ENCODE measurements at regions not wholly inside any gene's neighbourhood (a gene's known extent, or its start where the extent isn't known, plus 50 kb on each side); places are given as distances from the start of the nearest gene placed in this dataset.

- Histone ChIP-seq H3K27ac (ENCODE audit: low read depth, low read length) (no peak overlapping the region), H3K36me3 (ENCODE audit: insufficient read depth, low read length) (no peaks in the 10 kb centered on the region), H3K27me3 (ENCODE audit: insufficient read depth, low read length) (no peaks in the 10 kb centered on the region), H3K4me3 (ENCODE audit: insufficient read depth, low read depth, low read length) (no peak overlapping the region), H3K79me2 (ENCODE audit: insufficient read depth, low read length) (no peaks in the 10 kb centered on the region), H3K9me3 (ENCODE audit: insufficient read depth, low read depth, low read length) (no peaks in the 10 kb centered on the region), H2AFZ (ENCODE audit: low read depth, low read length) (no peak overlapping the region), H3K4me2 (ENCODE audit: low read length) (no peak overlapping the region), H3K9ac (ENCODE audit: low read length) (no peak overlapping the region), H4K20me1 (ENCODE audit: insufficient read depth, low read length) (no peaks in the 10 kb centered on the region), H3K4me1 (ENCODE audit: insufficient read depth, low read length) (no peaks in the 10 kb centered on the region)
- no peak overlapping the region for H3K27ac Mint-ChIP-seq (ENCODE audit: unreplicated experiment)
- no peak for DNase-seq (ENCODE audit: low read depth)
- no peak for TF ChIP-seq EZH2 (IDR thresholded peaks at IDR 0.05; ENCODE audit: insufficient read depth, low read length)
- TF ChIP-seq CTCF (IDR thresholded peaks at IDR 0.05; ENCODE audit: insufficient read depth, low read depth, low read length): no peak
- peaks cover 8% of the 10 kb centered on the region for H3K27me3 Mint-ChIP-seq (ENCODE audit: low read depth, unreplicated experiment)
- H3K4me3 Mint-ChIP-seq (ENCODE audit: unreplicated experiment): no peak overlapping the region
- no peaks in the 10 kb centered on the region for H3K36me3 Mint-ChIP-seq (ENCODE audit: low read depth, unreplicated experiment)
- no peaks in the 10 kb centered on the region for H3K9me3 Mint-ChIP-seq (ENCODE audit: unreplicated experiment)
- no peaks in the 10 kb centered on the region for H3K4me1 Mint-ChIP-seq (ENCODE audit: low read depth, unreplicated experiment)
- no peak for FAIRE-seq
Measured at GRCh38 chr9:20078246-20078645, 289.4 kb upstream of the SLC24A2 start.

GRCh38 chr9:20074291-20074690 lies 285.5 kb upstream of the SLC24A2 start:
- Histone ChIP-seq H4K20me1 (ENCODE audit: insufficient read depth, low read length) (no peaks in the 10 kb centered on the region), H3K27ac (ENCODE audit: low read depth, low read length) (no peak overlapping the region), H3K9me3 (ENCODE audit: insufficient read depth, low read depth, low read length) (no peaks in the 10 kb centered on the region), H3K4me1 (ENCODE audit: insufficient read depth, low read length) (no peaks in the 10 kb centered on the region), H3K79me2 (ENCODE audit: insufficient read depth, low read length) (no peaks in the 10 kb centered on the region), H3K36me3 (ENCODE audit: insufficient read depth, low read length) (no peaks in the 10 kb centered on the region), H2AFZ (ENCODE audit: low read depth, low read length) (no peak overlapping the region), H3K9ac (ENCODE audit: low read length) (no peak overlapping the region), H3K27me3 (ENCODE audit: insufficient read depth, low read length) (no peaks in the 10 kb centered on the region), H3K4me2 (ENCODE audit: low read length) (no peak overlapping the region), H3K4me3 (ENCODE audit: insufficient read depth, low read depth, low read length) (no peak overlapping the region)
- TF ChIP-seq CTCF (IDR thresholded peaks at IDR 0.05; ENCODE audit: insufficient read depth, low read depth, low read length): no peak
- TF ChIP-seq EZH2 (IDR thresholded peaks at IDR 0.05; ENCODE audit: insufficient read depth, low read length): no peak
- H3K4me3 Mint-ChIP-seq (ENCODE audit: unreplicated experiment): no peak overlapping the region
- DNase-seq (ENCODE audit: low read depth) (no peak), FAIRE-seq (no peak)
- peaks cover 8% of the 10 kb centered on the region for H3K27me3 Mint-ChIP-seq (ENCODE audit: low read depth, unreplicated experiment)
- no peak overlapping the region for H3K27ac Mint-ChIP-seq (ENCODE audit: unreplicated experiment)
- peaks cover 3% of the 10 kb centered on the region for H3K9me3 Mint-ChIP-seq (ENCODE audit: unreplicated experiment)
- H3K36me3 Mint-ChIP-seq (ENCODE audit: low read depth, unreplicated experiment): no peaks in the 10 kb centered on the region
- no peaks in the 10 kb centered on the region for H3K4me1 Mint-ChIP-seq (ENCODE audit: low read depth, unreplicated experiment)

- DNase-seq (ENCODE audit: low read depth) (peak; percentile 27), FAIRE-seq (no peak)
- Histone ChIP-seq H3K27ac (ENCODE audit: low read depth, low read length) (no peak overlapping the region), H3K79me2 (ENCODE audit: insufficient read depth, low read length) (no peaks in the 10 kb centered on the region), H3K27me3 (ENCODE audit: insufficient read depth, low read length) (peaks cover 5% of the 10 kb centered on the region), H3K4me2 (ENCODE audit: low read length) (no peak overlapping the region), H3K9ac (ENCODE audit: low read length) (no peak overlapping the region), H3K9me3 (ENCODE audit: insufficient read depth, low read depth, low read length) (no peaks in the 10 kb centered on the region), H3K4me3 (ENCODE audit: insufficient read depth, low read depth, low read length) (no peak overlapping the region), H4K20me1 (ENCODE audit: insufficient read depth, low read length) (no peaks in the 10 kb centered on the region), H3K4me1 (ENCODE audit: insufficient read depth, low read length) (no peaks in the 10 kb centered on the region), H3K36me3 (ENCODE audit: insufficient read depth, low read length) (no peaks in the 10 kb centered on the region), H2AFZ (ENCODE audit: low read depth, low read length) (no peak overlapping the region)
- H3K4me3 Mint-ChIP-seq (ENCODE audit: unreplicated experiment): no peak overlapping the region
- H3K36me3 Mint-ChIP-seq (ENCODE audit: low read depth, unreplicated experiment): no peaks in the 10 kb centered on the region
- no peak overlapping the region for H3K27ac Mint-ChIP-seq (ENCODE audit: unreplicated experiment)
- H3K4me1 Mint-ChIP-seq (ENCODE audit: low read depth, unreplicated experiment): no peaks in the 10 kb centered on the region
- H3K9me3 Mint-ChIP-seq (ENCODE audit: unreplicated experiment): peaks cover 3% of the 10 kb centered on the region
- H3K27me3 Mint-ChIP-seq (ENCODE audit: low read depth, unreplicated experiment): no peaks in the 10 kb centered on the region
- TF ChIP-seq EZH2 (IDR thresholded peaks at IDR 0.05; ENCODE audit: insufficient read depth, low read length): no peak
Measured at GRCh38 chr9:20070336-20070735, 281.5 kb upstream of the SLC24A2 start.

Data from astrocyte (in vitro differentiated cells and primary cell).